OCI-LY1 (cell line): ENCODE measurements at regions not wholly inside any gene's neighbourhood (a gene's known extent, or its start where the extent isn't known, plus 50 kb on each side); places are given as distances from the start of the nearest gene placed in this dataset.

Experiments
- EZH2 ChIP-seq: fragments of 200-600 bp; sonication (generic), shearing (Covaris generic); IDR thresholded peaks from 2 replicates; pipeline ENCODE4 v1.8.0; 2017; ENCODE audit warnings: borderline replicate concordance, mixed run types, mild to moderate bottlenecking, antibody characterized with exemption, low read length, moderate library complexity, mixed read lengths
- TF ChIP-seq, protein P1 (sequence below): fragments of 200-600 bp; sonication (generic), shearing (Covaris generic); IDR thresholded peaks from 2 replicates; pipeline ENCODE4 v1.5.1; 2017; ENCODE audit warnings: mild to moderate bottlenecking, antibody characterized with exemption, low read length, moderate library complexity, mixed read lengths

DNA sequence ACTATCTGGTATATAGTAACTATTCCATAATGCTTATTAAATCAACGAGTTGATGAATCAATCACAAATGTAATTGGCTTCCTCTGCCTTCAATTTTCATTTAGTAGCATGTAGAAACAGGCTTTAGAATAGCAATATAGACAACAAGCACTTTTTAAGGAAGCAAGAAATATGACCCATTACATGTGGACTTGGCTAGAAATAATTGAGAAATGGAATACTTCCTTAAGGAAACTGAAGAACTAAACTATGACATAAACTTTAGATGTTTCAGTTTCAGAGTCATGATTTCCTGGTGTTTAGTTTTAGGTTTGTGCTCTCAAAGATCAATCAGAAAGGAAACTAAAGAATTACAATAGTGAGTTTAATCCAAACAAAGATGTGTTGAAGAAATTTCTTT is 443.8 kb downstream of the MBD2 start:
- TF ChIP-seq, protein P1, sequence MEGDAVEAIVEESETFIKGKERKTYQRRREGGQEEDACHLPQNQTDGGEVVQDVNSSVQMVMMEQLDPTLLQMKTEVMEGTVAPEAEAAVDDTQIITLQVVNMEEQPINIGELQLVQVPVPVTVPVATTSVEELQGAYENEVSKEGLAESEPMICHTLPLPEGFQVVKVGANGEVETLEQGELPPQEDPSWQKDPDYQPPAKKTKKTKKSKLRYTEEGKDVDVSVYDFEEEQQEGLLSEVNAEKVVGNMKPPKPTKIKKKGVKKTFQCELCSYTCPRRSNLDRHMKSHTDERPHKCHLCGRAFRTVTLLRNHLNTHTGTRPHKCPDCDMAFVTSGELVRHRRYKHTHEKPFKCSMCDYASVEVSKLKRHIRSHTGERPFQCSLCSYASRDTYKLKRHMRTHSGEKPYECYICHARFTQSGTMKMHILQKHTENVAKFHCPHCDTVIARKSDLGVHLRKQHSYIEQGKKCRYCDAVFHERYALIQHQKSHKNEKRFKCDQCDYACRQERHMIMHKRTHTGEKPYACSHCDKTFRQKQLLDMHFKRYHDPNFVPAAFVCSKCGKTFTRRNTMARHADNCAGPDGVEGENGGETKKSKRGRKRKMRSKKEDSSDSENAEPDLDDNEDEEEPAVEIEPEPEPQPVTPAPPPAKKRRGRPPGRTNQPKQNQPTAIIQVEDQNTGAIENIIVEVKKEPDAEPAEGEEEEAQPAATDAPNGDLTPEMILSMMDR = no peak
- TF ChIP-seq EZH2 = no peak
